ENCODE measurements at regions not wholly inside any gene's neighbourhood (a gene's known extent, or its start where the extent isn't known, plus 50 kb on each side); places are given as distances from the start of the nearest gene placed in this dataset.

DNA sequence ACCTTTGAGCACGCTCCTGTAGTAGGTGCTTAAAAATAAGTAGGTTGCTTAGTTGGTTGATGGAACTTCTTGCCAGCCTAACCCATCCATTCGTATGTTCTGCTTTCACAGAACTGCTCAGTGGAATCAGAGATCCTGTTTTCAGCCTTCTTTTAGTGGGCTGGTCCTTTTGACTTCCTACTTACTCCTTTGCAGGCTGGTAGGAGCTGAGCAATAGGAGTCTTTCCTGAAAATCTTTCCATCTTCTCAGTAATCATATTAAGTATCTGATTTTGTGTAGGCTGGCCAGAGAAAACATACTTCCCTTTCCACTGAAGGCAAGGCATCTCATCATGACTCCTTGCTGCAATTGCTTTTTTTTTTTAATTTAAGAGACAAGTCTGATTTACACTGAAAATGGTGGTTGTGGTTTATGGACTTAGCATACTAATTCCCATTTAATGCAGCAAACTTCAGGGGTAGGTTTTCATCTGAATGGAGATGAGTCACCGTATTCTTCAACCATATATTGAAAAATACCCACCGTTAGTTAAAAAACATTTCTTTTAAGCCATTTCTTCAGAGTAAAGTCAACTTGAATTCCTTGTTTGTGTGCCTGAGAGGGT, 208.0 kb downstream of the ZNF365 start:
- TF ChIP-seq, protein P1, sequence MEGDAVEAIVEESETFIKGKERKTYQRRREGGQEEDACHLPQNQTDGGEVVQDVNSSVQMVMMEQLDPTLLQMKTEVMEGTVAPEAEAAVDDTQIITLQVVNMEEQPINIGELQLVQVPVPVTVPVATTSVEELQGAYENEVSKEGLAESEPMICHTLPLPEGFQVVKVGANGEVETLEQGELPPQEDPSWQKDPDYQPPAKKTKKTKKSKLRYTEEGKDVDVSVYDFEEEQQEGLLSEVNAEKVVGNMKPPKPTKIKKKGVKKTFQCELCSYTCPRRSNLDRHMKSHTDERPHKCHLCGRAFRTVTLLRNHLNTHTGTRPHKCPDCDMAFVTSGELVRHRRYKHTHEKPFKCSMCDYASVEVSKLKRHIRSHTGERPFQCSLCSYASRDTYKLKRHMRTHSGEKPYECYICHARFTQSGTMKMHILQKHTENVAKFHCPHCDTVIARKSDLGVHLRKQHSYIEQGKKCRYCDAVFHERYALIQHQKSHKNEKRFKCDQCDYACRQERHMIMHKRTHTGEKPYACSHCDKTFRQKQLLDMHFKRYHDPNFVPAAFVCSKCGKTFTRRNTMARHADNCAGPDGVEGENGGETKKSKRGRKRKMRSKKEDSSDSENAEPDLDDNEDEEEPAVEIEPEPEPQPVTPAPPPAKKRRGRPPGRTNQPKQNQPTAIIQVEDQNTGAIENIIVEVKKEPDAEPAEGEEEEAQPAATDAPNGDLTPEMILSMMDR (IDR thresholded peaks at IDR 0.05): no peak
- H3K4me1 ChIP-seq (ENCODE audit: control insufficient read depth in 1 of 2, insufficient read depth in 1 of 2, low read depth in 1 of 2, low read length in 1 of 2): no peaks in the 10 kb centered on the region
- peaks cover 20% of the 10 kb centered on the region for H3K27me3 ChIP-seq
- H3K27ac ChIP-seq: no peak overlapping the region
- no peaks in the 10 kb centered on the region for H3K36me3 ChIP-seq
- H3K9me3 ChIP-seq: no peaks in the 10 kb centered on the region
- no peak overlapping the region for H3K4me3 ChIP-seq (ENCODE audit: low read depth in 1 of 2, low read length in 1 of 2)

DNA sequence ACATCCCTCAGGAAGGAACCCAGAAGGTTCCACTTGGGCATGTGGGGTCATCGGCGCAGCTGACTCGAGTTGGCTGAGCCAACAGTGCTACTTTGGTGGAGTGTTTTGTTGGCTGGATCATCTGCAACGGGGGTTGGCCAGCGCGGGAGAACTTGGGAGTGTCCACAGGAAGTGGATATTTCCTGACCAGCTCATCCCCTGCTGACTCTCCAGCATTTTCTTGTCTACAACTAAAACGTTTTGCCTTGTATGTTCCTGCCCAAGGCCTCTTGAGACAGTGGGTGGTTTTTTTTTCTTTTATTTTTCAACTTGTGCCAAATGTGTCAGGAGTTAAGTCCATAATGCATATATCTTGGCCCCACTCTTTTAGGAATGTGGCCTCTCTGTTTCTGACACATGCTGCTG, 208.6 kb downstream of the ZNF365 start:
- Histone ChIP-seq H3K9me3 (no peaks in the 10 kb centered on the region), H3K27me3 (peaks cover 14% of the 10 kb centered on the region), H3K4me3 (ENCODE audit: low read depth in 1 of 2, low read length in 1 of 2) (no peak overlapping the region), H3K36me3 (no peaks in the 10 kb centered on the region), H3K27ac (no peak overlapping the region), H3K4me1 (ENCODE audit: control insufficient read depth in 1 of 2, insufficient read depth in 1 of 2, low read depth in 1 of 2, low read length in 1 of 2) (no peaks in the 10 kb centered on the region)
- TF ChIP-seq, protein P1 (IDR thresholded peaks at IDR 0.05): no peak

DNA sequence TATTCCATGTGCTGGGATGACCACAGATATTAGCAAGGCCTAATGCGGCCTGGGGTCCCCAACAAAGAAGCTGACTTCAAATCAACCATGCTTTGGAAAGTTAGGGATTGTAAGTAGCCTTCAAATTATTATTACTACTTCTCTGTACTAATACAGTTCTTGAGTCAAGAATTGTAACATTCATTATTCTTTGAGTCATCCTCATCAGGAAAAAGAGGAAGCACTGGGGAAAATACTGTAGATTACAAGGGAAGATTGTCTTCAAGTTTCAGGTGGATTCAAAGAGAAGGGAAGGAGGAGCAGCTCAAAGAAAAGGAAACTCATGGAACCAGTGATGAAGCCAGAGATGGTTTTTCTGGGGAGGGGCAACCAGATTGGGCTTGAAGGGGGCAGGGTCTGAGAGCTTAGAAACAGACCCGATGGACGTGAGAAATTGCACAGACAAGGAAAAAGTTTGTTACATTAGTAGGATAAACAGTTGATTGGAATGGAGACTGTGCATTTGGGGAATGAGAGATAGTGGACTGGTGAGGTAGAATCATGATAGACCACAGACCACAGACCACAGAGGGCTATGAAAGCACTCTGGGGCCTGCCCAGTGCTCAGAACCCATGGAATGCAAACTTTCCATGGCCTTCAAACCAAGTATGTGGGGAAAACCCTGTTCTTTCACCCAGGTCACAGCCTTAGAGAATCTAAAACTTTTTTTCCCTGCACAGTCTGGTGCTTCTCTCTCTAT, 209.9 kb downstream of the ZNF365 start:
- Histone ChIP-seq H3K36me3 (no peaks in the 10 kb centered on the region), H3K9me3 (no peaks in the 10 kb centered on the region), H3K27ac (no peak overlapping the region), H3K27me3 (peaks cover 3% of the 10 kb centered on the region), H3K4me1 (ENCODE audit: control insufficient read depth in 1 of 2, insufficient read depth in 1 of 2, low read depth in 1 of 2, low read length in 1 of 2) (no peaks in the 10 kb centered on the region), H3K4me3 (ENCODE audit: low read depth in 1 of 2, low read length in 1 of 2) (no peak overlapping the region)
- TF ChIP-seq, protein P1 (IDR thresholded peaks at IDR 0.05): no peak

- Histone ChIP-seq H3K4me1 (ENCODE audit: control insufficient read depth in 1 of 2, insufficient read depth in 1 of 2, low read depth in 1 of 2, low read length in 1 of 2) (no peaks in the 10 kb centered on the region), H3K9me3 (no peaks in the 10 kb centered on the region), H3K4me3 (ENCODE audit: low read depth in 1 of 2, low read length in 1 of 2) (no peak overlapping the region), H3K27ac (no peak overlapping the region), H3K36me3 (no peaks in the 10 kb centered on the region), H3K27me3 (peaks cover 5% of the 10 kb centered on the region)
- TF ChIP-seq, protein P1 (IDR thresholded peaks at IDR 0.05): no peak
Measured at GRCh38 chr10:62584731-62585130, 210.6 kb downstream of the ZNF365 start.

DNA sequence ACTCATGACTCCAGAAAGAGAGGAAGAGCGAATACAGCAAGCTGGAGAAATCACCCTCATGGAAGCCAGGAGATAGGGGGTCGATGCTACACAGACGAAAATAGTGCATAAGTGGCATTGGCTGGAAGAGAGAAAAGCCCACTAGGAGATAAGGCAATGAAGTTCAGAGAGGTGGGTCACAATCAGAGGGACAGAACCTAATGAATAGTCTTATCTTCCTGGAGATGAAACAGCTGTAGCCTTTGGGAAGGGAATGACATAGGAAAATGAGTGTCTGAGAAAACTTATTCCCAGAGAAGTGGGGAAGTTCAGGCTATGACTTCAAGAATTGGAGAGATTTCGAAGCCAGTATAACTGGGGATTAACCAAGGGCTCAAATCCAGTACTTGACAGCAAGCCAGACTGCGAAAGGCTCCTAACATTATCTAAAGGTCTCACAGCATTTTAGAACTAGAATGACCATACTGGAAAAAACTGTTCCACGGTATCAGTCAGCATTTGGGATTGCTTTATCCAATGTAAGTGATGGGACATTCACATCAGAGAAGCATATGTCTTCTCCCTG, 211.1 kb downstream of the ZNF365 start:
- Histone ChIP-seq H3K4me1 (ENCODE audit: control insufficient read depth in 1 of 2, insufficient read depth in 1 of 2, low read depth in 1 of 2, low read length in 1 of 2) (no peaks in the 10 kb centered on the region), H3K27me3 (peaks cover 8% of the 10 kb centered on the region)
- TF ChIP-seq, protein P1 (IDR thresholded peaks at IDR 0.05): no peak

More for the DNA sequence above, 211.1 kb downstream of the ZNF365 start:
- Histone ChIP-seq H3K9me3 (no peaks in the 10 kb centered on the region), H3K4me3 (ENCODE audit: low read depth in 1 of 2, low read length in 1 of 2) (no peak overlapping the region), H3K36me3 (no peaks in the 10 kb centered on the region), H3K27ac (no peak overlapping the region)

All from neutrophil (primary cell).